22Rv1 (cell line): ENCODE measurements at regions not wholly inside any gene's neighbourhood (a gene's known extent, or its start where the extent isn't known, plus 50 kb on each side); places are given as distances from the start of the nearest gene placed in this dataset.

Experiments
- H3K27ac ChIP-seq: fragments of 450-650 bp; 2 replicates; pipeline ENCODE4 v1.5.1; 2017
- CTCF ChIP-seq: fragments of 450-650 bp; IDR thresholded peaks from 2 replicates; pipeline ENCODE4 v1.5.1; 2017; ENCODE audit warnings: mild to moderate bottlenecking
- ZFX ChIP-seq: fragments of 450-650 bp; IDR thresholded peaks from 2 replicates; pipeline ENCODE4 v1.6.1; 2017; ENCODE audit warnings: antibody characterized with exemption, borderline replicate concordance

- TF ChIP-seq CTCF (no peak), ZFX (no peak)
- no peak overlapping the region for H3K27ac ChIP-seq
Measured at GRCh38 chr11:109885006-109885405, 208.2 kb upstream of the ZC3H12C start.

GRCh38 chr11:109892321-109892794, 200.8 kb upstream of the ZC3H12C start:
- H3K27ac ChIP-seq = no peak overlapping the region
- TF ChIP-seq ZFX (no peak), CTCF (no peak)

- no peak overlapping the region for H3K27ac ChIP-seq
- TF ChIP-seq ZFX (no peak), CTCF (no peak)
Measured at GRCh38 chr11:109894242-109894641, 198.9 kb upstream of the ZC3H12C start.

GRCh38 chr11:109898592-109898991, 194.6 kb upstream of the ZC3H12C start:
- TF ChIP-seq CTCF (no peak), ZFX (no peak)
- H3K27ac ChIP-seq = no peak overlapping the region

GRCh38 chr11:109902764-109903433, 190.3 kb upstream of the ZC3H12C start:
- TF ChIP-seq ZFX = no peak
- TF ChIP-seq CTCF = no peak
- H3K27ac ChIP-seq = no peak overlapping the region

GRCh38 chr11:109911488-109911887, 181.7 kb upstream of the ZC3H12C start:
- no peak overlapping the region for H3K27ac ChIP-seq
- TF ChIP-seq CTCF = no peak
- TF ChIP-seq ZFX = no peak

- no peak overlapping the region for H3K27ac ChIP-seq
Measured at GRCh38 chr11:109914038-109914437, 179.2 kb upstream of the ZC3H12C start.

More at GRCh38 chr11:109914038-109914437, 179.2 kb upstream of the ZC3H12C start:
- TF ChIP-seq ZFX (no peak), CTCF (no peak)
